ENCODE measurements at regions not wholly inside any gene's neighbourhood (a gene's known extent, or its start where the extent isn't known, plus 50 kb on each side); places are given as distances from the start of the nearest gene placed in this dataset.

GRCh38 chr2:58976375-58977071 is 735.4 kb upstream of the FANCL start:
- Mint-ChIP-seq H3K4me1 (ENCODE audit: unreplicated experiment) (peaks cover 3% of the 10 kb centered on the region), H3K9me3 (ENCODE audit: unreplicated experiment) (no peaks in the 10 kb centered on the region), H3K4me3 (ENCODE audit: unreplicated experiment) (no peak overlapping the region), H3K27me3 (ENCODE audit: unreplicated experiment) (no peaks in the 10 kb centered on the region), H3K27ac (ENCODE audit: unreplicated experiment) (no peak overlapping the region), H3K36me3 (ENCODE audit: low read depth, unreplicated experiment) (no peaks in the 10 kb centered on the region)
- no peak for DNase-seq (ENCODE audit: low spot score)
- no peak for TF ChIP-seq CTCF (IDR thresholded peaks at IDR 0.05; ENCODE audit: unreplicated experiment)

GRCh38 chr2:58974881-58975280 is 733.8 kb upstream of the FANCL start:
- no peak for TF ChIP-seq CTCF (IDR thresholded peaks at IDR 0.05; ENCODE audit: unreplicated experiment)
- no peaks in the 10 kb centered on the region for H3K27me3 Mint-ChIP-seq (ENCODE audit: unreplicated experiment)
- no peaks in the 10 kb centered on the region for H3K36me3 Mint-ChIP-seq (ENCODE audit: low read depth, unreplicated experiment)
- DNase-seq (ENCODE audit: low spot score), result no peak
- no peaks in the 10 kb centered on the region for H3K9me3 Mint-ChIP-seq (ENCODE audit: unreplicated experiment)
- H3K27ac Mint-ChIP-seq (ENCODE audit: unreplicated experiment), result no peak overlapping the region
- no peak overlapping the region for H3K4me3 Mint-ChIP-seq (ENCODE audit: unreplicated experiment)
- H3K4me1 Mint-ChIP-seq (ENCODE audit: unreplicated experiment), result peaks cover 3% of the 10 kb centered on the region

GRCh38 chr2:58974426-58974825 is 733.3 kb upstream of the FANCL start:
- no peak for TF ChIP-seq CTCF (IDR thresholded peaks at IDR 0.05; ENCODE audit: unreplicated experiment)
- H3K27ac Mint-ChIP-seq (ENCODE audit: unreplicated experiment), result no peak overlapping the region
- no peaks in the 10 kb centered on the region for H3K27me3 Mint-ChIP-seq (ENCODE audit: unreplicated experiment)
- H3K4me3 Mint-ChIP-seq (ENCODE audit: unreplicated experiment), result no peak overlapping the region
- H3K36me3 Mint-ChIP-seq (ENCODE audit: low read depth, unreplicated experiment), result no peaks in the 10 kb centered on the region
- H3K9me3 Mint-ChIP-seq (ENCODE audit: unreplicated experiment), result no peaks in the 10 kb centered on the region
- no peak for DNase-seq (ENCODE audit: low spot score)
- H3K4me1 Mint-ChIP-seq (ENCODE audit: unreplicated experiment), result peaks cover 3% of the 10 kb centered on the region

- no peak for DNase-seq (ENCODE audit: low spot score)
- TF ChIP-seq CTCF (IDR thresholded peaks at IDR 0.05; ENCODE audit: unreplicated experiment), result no peak
- Mint-ChIP-seq H3K4me3 (ENCODE audit: unreplicated experiment) (no peak overlapping the region), H3K36me3 (ENCODE audit: low read depth, unreplicated experiment) (no peaks in the 10 kb centered on the region), H3K9me3 (ENCODE audit: unreplicated experiment) (no peaks in the 10 kb centered on the region), H3K4me1 (ENCODE audit: unreplicated experiment) (peaks cover 3% of the 10 kb centered on the region), H3K27me3 (ENCODE audit: unreplicated experiment) (no peaks in the 10 kb centered on the region), H3K27ac (ENCODE audit: unreplicated experiment) (no peak overlapping the region)
Measured at GRCh38 chr2:58973811-58974281, 732.7 kb upstream of the FANCL start.

GRCh38 chr2:58972737-58973136 is 731.6 kb upstream of the FANCL start:
- Mint-ChIP-seq H3K27me3 (ENCODE audit: unreplicated experiment) (no peaks in the 10 kb centered on the region), H3K27ac (ENCODE audit: unreplicated experiment) (no peak overlapping the region), H3K36me3 (ENCODE audit: low read depth, unreplicated experiment) (no peaks in the 10 kb centered on the region), H3K4me1 (ENCODE audit: unreplicated experiment) (peaks cover 3% of the 10 kb centered on the region), H3K9me3 (ENCODE audit: unreplicated experiment) (no peaks in the 10 kb centered on the region), H3K4me3 (ENCODE audit: unreplicated experiment) (no peak overlapping the region)
- no peak for TF ChIP-seq CTCF (IDR thresholded peaks at IDR 0.05; ENCODE audit: unreplicated experiment)
- DNase-seq (ENCODE audit: low spot score), result no peak
